Anterior cingulate cortex (tissue), 58 donors: ENCODE measurements at regions not wholly inside any gene's neighbourhood (a gene's known extent, or its start where the extent isn't known, plus 50 kb on each side); places are given as distances from the start of the nearest gene placed in this dataset.
A peak's percentile ranks its signal among the peaks of the same experiment; 100 is the strongest.

Source experiments
- DNase-seq, 58 donors: peaks; one replicate each; lab custom pipeline; 2025; lab: John Stamatoyannopoulos, UW

- peak in 45 of 58 donors; percentile 11 to 93 (median 63) for DNase-seq
These were observed 296.0 kb downstream of the CTTN start for GRCh38 chr11:70694371-70694770.

GRCh38 chr11:70695086-70695960, 297.0 kb downstream of the CTTN start:
- DNase-seq = no peak

DNA sequence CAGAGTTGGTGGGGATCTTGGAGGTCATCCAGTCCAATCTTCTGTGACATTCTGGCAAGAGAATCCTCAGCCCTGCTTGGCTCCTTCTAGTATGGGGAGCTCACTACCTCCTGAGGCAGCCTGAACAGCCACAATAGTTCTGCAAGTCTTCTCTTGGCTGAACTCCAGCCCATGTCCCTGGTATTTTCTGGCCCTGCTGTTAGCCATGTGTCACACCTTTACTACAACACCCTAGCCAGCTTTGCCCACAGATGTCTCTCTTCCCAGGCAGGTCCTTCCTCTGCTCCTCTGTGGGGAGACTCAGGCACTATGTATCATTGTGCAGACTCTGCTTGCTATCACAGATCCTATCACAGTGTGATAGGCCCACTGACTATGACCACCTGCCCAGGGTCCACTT, 297.7 kb downstream of the CTTN start:
- no peak for DNase-seq

DNA sequence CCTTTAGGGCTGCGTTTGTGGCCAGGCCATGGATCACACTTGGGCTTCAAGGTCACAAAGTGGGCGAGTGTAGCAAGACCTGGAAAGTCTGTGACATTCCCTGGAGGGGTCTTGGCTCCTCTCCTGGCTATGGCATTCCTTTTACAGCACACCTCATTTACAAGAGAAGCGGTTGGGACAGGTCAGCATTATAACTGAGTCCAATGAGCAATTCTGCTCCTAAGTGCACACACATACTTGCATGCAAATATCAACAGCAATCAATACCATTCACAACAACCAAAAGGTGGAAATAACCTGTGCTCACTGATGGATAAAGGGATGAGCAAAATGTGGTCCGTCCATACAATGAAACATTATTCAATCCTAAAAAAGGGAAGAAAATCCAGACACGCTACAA, 298.2 kb downstream of the CTTN start:
- DNase-seq = no peak

- no peak for DNase-seq
These were observed 299.4 kb downstream of the CTTN start for GRCh38 chr11:70697701-70698100.

- no peak for DNase-seq
These were observed 300.5 kb downstream of the CTTN start for GRCh38 chr11:70698871-70699270.

GRCh38 chr11:70699294-70700221, 301.2 kb downstream of the CTTN start:
- DNase-seq = no peak

- DNase-seq = no peak
These were observed 302.1 kb downstream of the CTTN start for GRCh38 chr11:70700453-70700852.

DNA sequence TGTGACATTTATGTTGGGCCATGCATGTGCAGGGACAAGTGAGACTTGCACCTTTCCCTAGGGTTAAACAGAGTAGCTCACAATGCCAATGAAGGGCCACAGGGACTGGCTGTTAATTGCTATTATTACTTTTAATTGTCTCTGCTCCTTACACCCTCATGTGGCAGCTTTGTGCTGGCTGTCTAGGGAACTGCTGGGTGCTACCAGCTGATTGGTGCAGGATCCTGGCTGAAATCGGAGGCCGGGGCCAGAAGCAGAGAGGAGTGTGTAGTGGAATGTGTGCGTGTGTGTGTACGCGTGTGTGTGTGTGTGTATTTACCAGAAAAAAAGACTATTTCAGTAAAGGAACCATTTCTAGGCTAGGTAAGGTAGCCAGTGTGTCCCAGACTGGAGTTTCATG, 302.5 kb downstream of the CTTN start:
- no peak for DNase-seq

GRCh38 chr11:70702040-70702648, 303.8 kb downstream of the CTTN start:
- no peak for DNase-seq

- no peak for DNase-seq
These were observed 305.1 kb downstream of the CTTN start for GRCh38 chr11:70703141-70704064.

GRCh38 chr11:70705097-70705496, 306.8 kb downstream of the CTTN start:
- no peak for DNase-seq

GRCh38 chr11:70705930-70706329, 307.6 kb downstream of the CTTN start:
- DNase-seq = no peak

- no peak for DNase-seq
These were observed 309.5 kb downstream of the CTTN start for GRCh38 chr11:70707821-70708220.

- no peak for DNase-seq
These were observed 311.3 kb downstream of the CTTN start for GRCh38 chr11:70709596-70709995.

- DNase-seq = no peak
These were observed 311.9 kb downstream of the CTTN start for GRCh38 chr11:70710192-70710591.

DNA sequence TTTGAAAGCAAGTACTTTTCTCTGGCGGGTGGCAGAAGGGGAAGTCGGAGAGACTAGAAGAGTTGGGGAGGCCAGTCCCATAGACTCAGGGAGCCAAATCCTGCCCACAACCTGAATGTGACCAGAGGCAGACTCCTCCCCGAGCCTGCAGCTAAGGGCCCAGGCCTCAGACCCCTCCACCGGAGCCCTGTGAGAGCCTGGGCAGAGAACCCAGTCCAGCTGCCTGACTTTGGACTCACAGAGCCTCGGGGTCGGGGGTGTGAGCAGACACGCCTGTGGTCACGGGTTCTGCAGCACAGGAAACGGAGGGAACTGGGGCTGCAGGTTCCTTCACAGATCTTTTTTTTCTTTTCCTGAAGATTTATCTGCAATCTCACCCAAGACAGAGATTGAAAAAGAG, 312.3 kb downstream of the CTTN start:
- DNase-seq = no peak

- peak in 8 of 58 donors; percentile 6 to 44 (median 24) for DNase-seq
These were observed 313.0 kb downstream of the CTTN start for GRCh38 chr11:70711095-70711910.

DNA sequence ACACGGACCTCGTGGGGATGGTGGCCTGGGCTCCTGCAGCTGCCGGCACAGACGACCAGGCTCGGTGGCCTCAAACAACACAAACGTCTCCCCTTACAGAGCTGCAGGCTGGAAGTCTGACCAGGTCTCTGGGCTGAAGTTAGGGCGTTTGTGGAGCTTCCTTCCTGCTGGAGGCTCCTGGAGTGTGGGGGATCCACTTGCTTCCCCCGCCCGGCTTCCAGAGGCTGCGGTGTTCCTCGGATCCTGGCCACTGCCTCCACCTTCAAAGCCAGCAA, 313.5 kb downstream of the CTTN start:
- no peak for DNase-seq
